MCF 10A (cell line): ENCODE measurements at regions not wholly inside any gene's neighbourhood (a gene's known extent, or its start where the extent isn't known, plus 50 kb on each side); places are given as distances from the start of the nearest gene placed in this dataset.

Source experiments
- BruUV-seq: library from RNA; stranded (reverse); fragments of 400-500 nt; replicated peaks from 2 replicates; lab custom pipeline; 2021; lab: Mats Ljungman, UMichigan
- CTCF ChIA-PET: fragments of 300-600 bp; sonication (Branson Sonifier 250); formaldehyde crosslinking; extraction: SDS; loops from one replicate; lab custom pipeline; 2021; ENCODE audit warnings: antibody characterized with exemption, inconsistent platforms; lab: Yijun Ruan, JAX
- POLR2A ChIA-PET: fragments of 300-600, 350-650 bp; sonication (Branson Sonifier 250); formaldehyde crosslinking; extraction: SDS; loops from one replicate; lab custom pipeline; 2020; ENCODE audit warnings: antibody characterized with exemption, inconsistent platforms; lab: Yijun Ruan, JAX
- DNase-seq: peaks from one replicate; pipeline ENCODE4 v3.0.0-alpha.2; 2018; ENCODE audit not compliant: unreplicated experiment
- H3K27ac Mint-ChIP-seq: one replicate; pipeline ENCODE4 v1.8.0; 2022; ENCODE audit warnings: mild to moderate bottlenecking, low read depth, mixed read lengths; ENCODE audit not compliant: unreplicated experiment
- H3K27me3 Mint-ChIP-seq: one replicate; pipeline ENCODE4 v1.8.0; 2022; ENCODE audit warnings: mixed read lengths; ENCODE audit not compliant: insufficient read depth, unreplicated experiment
- H3K36me3 Mint-ChIP-seq: one replicate; pipeline ENCODE4 v1.8.0; 2022; ENCODE audit warnings: mild to moderate bottlenecking, moderate library complexity, mixed read lengths; ENCODE audit not compliant: insufficient read depth, unreplicated experiment
- H3K4me1 Mint-ChIP-seq: one replicate; pipeline ENCODE4 v1.8.0; 2022; ENCODE audit warnings: mixed read lengths; ENCODE audit not compliant: insufficient read depth, unreplicated experiment
- H3K4me3 Mint-ChIP-seq: one replicate; pipeline ENCODE4 v1.8.0; 2022; ENCODE audit warnings: mild to moderate bottlenecking, moderate library complexity, mixed read lengths; ENCODE audit not compliant: unreplicated experiment
- H3K9me3 Mint-ChIP-seq: one replicate; pipeline ENCODE4 v1.8.0; 2022; ENCODE audit warnings: mixed read lengths; ENCODE audit not compliant: unreplicated experiment
- intact Hi-C: fragments of 100-400 bp; cut with micrococcal nuclease; formaldehyde crosslinking; loops from 2 replicates; pipeline ENCODE4 v1.14.1; 2022
- TF ChIP-seq, protein P1 (sequence below): fragments of 200-600 bp; IDR thresholded peaks from one replicate; pipeline ENCODE4 v1.8.0; 2022; ENCODE audit warnings: antibody characterized with exemption, mild to moderate bottlenecking; ENCODE audit not compliant: unreplicated experiment

DNA sequence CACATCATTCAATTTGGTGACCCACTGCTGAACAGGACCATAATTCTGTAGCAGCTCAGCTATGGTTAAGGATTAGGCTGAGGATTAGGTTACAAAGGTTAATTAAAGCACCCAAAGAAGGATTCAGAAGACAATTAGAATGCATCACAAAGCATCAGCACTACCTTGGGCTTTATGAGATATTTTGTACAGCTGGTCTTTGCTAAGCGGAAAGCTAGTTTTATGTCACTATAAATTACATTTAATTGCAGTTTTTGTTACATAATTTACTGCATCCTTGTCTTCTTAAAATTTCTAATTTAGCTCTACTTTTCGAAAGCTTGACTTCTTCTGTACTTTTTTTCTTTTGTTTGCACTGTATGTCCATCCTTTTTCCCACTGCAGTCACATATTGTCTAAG, 711.5 kb downstream of the RPS29 start:
- Mint-ChIP-seq H3K27me3 (no peaks in the 10 kb centered on the region), H3K36me3 (no peaks in the 10 kb centered on the region), H3K4me1 (no peaks in the 10 kb centered on the region), H3K4me3 (no peak overlapping the region), H3K9me3 (no peaks in the 10 kb centered on the region), H3K27ac (no peak overlapping the region)
- TF ChIP-seq, protein P1, sequence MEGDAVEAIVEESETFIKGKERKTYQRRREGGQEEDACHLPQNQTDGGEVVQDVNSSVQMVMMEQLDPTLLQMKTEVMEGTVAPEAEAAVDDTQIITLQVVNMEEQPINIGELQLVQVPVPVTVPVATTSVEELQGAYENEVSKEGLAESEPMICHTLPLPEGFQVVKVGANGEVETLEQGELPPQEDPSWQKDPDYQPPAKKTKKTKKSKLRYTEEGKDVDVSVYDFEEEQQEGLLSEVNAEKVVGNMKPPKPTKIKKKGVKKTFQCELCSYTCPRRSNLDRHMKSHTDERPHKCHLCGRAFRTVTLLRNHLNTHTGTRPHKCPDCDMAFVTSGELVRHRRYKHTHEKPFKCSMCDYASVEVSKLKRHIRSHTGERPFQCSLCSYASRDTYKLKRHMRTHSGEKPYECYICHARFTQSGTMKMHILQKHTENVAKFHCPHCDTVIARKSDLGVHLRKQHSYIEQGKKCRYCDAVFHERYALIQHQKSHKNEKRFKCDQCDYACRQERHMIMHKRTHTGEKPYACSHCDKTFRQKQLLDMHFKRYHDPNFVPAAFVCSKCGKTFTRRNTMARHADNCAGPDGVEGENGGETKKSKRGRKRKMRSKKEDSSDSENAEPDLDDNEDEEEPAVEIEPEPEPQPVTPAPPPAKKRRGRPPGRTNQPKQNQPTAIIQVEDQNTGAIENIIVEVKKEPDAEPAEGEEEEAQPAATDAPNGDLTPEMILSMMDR: no peak
- no peak for DNase-seq
- POLR2A ChIA-PET: no interaction called here
- BruUV-seq: no TSS peak
- CTCF ChIA-PET: no interaction called here
- intact Hi-C loops: no loop called here

DNA sequence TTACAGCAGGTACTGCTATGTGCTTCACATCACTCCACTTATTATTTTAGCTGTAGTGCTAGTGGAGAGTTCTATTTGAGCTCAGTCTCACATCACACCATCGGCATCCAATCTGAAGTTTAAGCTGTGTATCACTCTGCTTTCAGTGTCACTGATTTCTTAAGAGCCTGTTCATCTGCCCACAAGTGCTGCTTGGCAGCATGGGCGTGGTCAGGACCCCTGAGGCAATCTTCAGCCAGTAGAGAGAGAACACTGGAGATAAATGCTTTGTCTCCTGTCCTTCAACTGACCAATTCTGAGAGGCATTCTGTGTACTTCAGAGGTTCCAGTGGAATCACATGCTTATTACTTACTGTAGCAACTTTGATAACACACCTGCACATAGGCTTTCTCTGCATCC, 728.8 kb downstream of the RPS29 start:
- no peaks in the 10 kb centered on the region for H3K27me3 Mint-ChIP-seq
- peaks cover 7% of the 10 kb centered on the region for H3K9me3 Mint-ChIP-seq
- TF ChIP-seq, protein P1: no peak
- intact Hi-C loops: no loop called here
- H3K36me3 Mint-ChIP-seq: no peaks in the 10 kb centered on the region
- peaks cover 6% of the 10 kb centered on the region for H3K4me1 Mint-ChIP-seq
- H3K4me3 Mint-ChIP-seq: no peak overlapping the region
- POLR2A ChIA-PET: no interaction called here
- H3K27ac Mint-ChIP-seq: no peak overlapping the region
- CTCF ChIA-PET: no interaction called here
- no TSS peak for BruUV-seq
- DNase-seq: peak; percentile 12

- CTCF ChIA-PET: interaction anchor here (0.6 kb wide), 1 partner anchor 369 kb away, joined by 3 read pairs; no protein-coding TSS in a partner anchor
These were observed 733.0 kb downstream of the RPS29 start for GRCh38 chr14:48853159-48853558.

GRCh38 chr14:48849741-48850322, 736.3 kb downstream of the RPS29 start:
- intact Hi-C loops: no loop called here
- Mint-ChIP-seq H3K9me3 (peaks cover 7% of the 10 kb centered on the region), H3K4me3 (no peak overlapping the region), H3K36me3 (no peaks in the 10 kb centered on the region), H3K4me1 (no peaks in the 10 kb centered on the region), H3K27me3 (no peaks in the 10 kb centered on the region), H3K27ac (no peak overlapping the region)
- DNase-seq: peak; percentile 8
- ChIA-PET CTCF (no interaction called here), POLR2A (no interaction called here)
- TF ChIP-seq, protein P1: no peak
- BruUV-seq: no TSS peak

More at GRCh38 chr14:48853159-48853558, 733.0 kb downstream of the RPS29 start:
- Mint-ChIP-seq H3K4me3 (no peak overlapping the region), H3K4me1 (peaks cover 6% of the 10 kb centered on the region), H3K27me3 (no peaks in the 10 kb centered on the region), H3K9me3 (no peaks in the 10 kb centered on the region), H3K27ac (no peak overlapping the region), H3K36me3 (no peaks in the 10 kb centered on the region)
- POLR2A ChIA-PET: no interaction called here
- BruUV-seq: no TSS peak
- TF ChIP-seq, protein P1: no peak
- no peak for DNase-seq
- intact Hi-C loops: no loop called here
